WERI-Rb-1 (cell line): ENCODE measurements at regions not wholly inside any gene's neighbourhood (a gene's known extent, or its start where the extent isn't known, plus 50 kb on each side); places are given as distances from the start of the nearest gene placed in this dataset.

ENCODE experiments used
- DNase-seq: peaks from one replicate; pipeline ENCODE4 v3.0.0-alpha.2; 2020
- H3K27ac ChIP-seq: fragments of 250-450 bp; sonication (Bioruptor Pico); 2 replicates; pipeline ENCODE4 v1.5.1; 2020; ENCODE audit warnings: mild to moderate bottlenecking, moderate library complexity
- H3K27me3 ChIP-seq: fragments of 250-450 bp; sonication (Bioruptor Pico); 2 replicates; pipeline ENCODE4 v1.5.1; 2021; ENCODE audit warnings: mild to moderate bottlenecking, low read depth, moderate library complexity; ENCODE audit not compliant: insufficient read depth, severe bottlenecking
- H3K36me3 ChIP-seq: fragments of 250-450 bp; sonication (Bioruptor Pico); 2 replicates; pipeline ENCODE4 v1.5.1; 2020; ENCODE audit warnings: mild to moderate bottlenecking, moderate library complexity
- H3K4me3 ChIP-seq: 2 replicates; pipeline ENCODE4 v1.5.1; 2011; ENCODE audit warnings: low read depth, mild to moderate bottlenecking, control low read depth, low read length
- H3K9me3 ChIP-seq: fragments of 250-450 bp; sonication (Bioruptor Pico); 2 replicates; pipeline ENCODE4 v1.5.1; 2021; ENCODE audit warnings: mild to moderate bottlenecking, moderate library complexity; ENCODE audit not compliant: severe bottlenecking
- TF ChIP-seq, protein P1 (sequence below): IDR thresholded peaks from 2 replicates; pipeline ENCODE4 v1.5.1; 2011; ENCODE audit warnings: low read depth, mild to moderate bottlenecking, control low read depth, inconsistent platforms, low read length

DNA sequence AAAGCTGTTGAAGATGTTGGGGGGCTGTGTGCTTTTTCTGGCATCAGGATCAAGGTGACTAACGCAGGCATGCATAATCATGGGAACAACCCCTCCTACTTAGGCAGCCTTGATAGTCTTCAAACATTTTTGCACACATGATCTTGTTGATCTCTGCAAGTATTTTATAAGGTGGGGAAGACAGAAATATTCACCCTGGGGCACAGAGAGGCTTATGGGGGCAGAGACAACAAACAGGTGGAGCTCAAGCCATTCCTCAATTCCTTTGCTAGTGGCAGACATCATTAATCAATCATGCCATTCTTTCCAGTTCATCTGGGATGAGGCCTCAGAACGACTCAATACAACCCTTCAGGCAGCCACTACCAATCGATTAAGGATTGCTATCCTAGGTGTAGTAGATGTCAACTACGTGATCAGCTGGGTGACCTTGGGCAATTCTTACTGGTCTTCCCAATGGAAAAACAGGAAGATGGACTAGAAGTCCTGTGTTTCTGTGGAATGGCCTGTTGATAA is 110.3 kb upstream of the SMAD3 start:
- no peak for DNase-seq
- TF ChIP-seq, protein P1, sequence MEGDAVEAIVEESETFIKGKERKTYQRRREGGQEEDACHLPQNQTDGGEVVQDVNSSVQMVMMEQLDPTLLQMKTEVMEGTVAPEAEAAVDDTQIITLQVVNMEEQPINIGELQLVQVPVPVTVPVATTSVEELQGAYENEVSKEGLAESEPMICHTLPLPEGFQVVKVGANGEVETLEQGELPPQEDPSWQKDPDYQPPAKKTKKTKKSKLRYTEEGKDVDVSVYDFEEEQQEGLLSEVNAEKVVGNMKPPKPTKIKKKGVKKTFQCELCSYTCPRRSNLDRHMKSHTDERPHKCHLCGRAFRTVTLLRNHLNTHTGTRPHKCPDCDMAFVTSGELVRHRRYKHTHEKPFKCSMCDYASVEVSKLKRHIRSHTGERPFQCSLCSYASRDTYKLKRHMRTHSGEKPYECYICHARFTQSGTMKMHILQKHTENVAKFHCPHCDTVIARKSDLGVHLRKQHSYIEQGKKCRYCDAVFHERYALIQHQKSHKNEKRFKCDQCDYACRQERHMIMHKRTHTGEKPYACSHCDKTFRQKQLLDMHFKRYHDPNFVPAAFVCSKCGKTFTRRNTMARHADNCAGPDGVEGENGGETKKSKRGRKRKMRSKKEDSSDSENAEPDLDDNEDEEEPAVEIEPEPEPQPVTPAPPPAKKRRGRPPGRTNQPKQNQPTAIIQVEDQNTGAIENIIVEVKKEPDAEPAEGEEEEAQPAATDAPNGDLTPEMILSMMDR = no peak
- no peaks in the 10 kb centered on the region for H3K36me3 ChIP-seq
- no peaks in the 10 kb centered on the region for H3K27me3 ChIP-seq
- H3K27ac ChIP-seq = no peak overlapping the region
- no peaks in the 10 kb centered on the region for H3K9me3 ChIP-seq
- no peak overlapping the region for H3K4me3 ChIP-seq

DNA sequence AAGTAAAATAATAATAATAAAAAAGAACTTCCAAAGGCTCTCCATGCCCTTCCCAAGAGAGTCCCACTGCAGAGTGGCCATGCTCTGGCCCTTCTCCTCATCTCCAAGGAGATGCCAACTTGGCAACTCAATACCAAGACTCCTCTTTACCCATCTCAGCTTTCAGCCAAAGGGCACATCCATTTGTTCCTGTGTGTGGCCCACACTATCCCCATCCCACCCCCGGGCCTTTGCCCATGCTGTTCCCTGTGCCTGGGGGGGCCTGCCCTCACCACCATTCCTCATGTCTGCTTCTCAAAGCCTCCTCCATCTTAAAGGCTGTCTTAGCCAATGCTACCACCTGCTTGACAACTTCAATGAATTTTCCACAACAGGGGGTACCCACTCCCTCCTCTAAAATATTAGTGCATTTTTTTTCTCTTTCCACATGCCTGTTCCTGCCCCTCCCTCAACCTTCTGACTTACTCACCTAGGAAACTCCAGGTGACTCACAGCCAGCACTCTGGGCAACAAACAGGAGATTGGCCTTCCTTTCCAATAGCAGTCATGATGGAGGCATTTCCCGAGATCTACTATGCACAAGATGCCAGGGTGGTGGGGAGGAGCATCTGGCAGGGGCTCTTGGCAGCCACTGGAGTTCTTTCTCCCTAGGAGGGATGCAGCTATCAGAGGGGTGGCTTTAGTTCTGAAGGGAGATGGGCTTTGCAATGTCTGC is 109.4 kb upstream of the SMAD3 start:
- Histone ChIP-seq H3K27me3 (no peaks in the 10 kb centered on the region), H3K36me3 (no peaks in the 10 kb centered on the region), H3K27ac (no peak overlapping the region), H3K9me3 (no peaks in the 10 kb centered on the region), H3K4me3 (no peak overlapping the region)
- DNase-seq = no peak
- TF ChIP-seq, protein P1 = no peak

DNA sequence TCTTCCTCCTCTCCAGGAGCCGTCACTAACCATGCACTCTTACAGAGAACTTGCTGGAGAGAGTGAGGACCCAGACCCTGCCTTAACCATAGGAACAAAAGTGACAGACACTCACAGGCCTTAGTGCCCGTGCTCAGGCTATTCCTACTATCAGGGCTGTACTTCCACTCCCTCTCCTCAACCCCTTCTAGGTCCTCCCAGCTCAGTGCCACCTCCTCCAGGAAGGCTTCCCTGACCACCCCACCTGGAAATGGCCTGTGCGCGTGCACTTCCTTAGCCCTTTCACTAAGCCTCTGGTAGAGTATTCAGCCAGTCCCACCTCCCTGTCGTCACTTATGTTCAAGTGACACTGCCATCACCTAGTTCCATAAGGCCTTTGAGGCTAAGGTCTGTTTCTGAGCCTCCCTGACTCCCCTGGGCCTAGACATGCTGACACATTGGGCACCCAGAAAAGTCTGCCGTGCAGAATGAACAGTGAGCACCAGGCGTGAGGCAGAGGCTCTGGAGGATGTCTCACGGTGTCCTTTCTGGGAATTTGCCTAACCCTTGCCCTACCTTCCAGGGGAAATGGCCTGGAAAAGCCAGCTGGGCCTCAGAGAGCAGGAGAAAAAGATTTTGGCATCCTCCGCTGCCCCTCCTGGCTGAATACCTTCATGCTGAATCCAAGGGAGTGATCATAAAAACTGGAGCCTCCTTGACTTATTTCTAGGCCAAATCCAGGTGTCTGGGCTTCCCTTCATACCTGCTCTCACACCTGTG is 108.6 kb upstream of the SMAD3 start:
- TF ChIP-seq, protein P1 = no peak
- Histone ChIP-seq H3K36me3 (no peaks in the 10 kb centered on the region), H3K4me3 (no peak overlapping the region), H3K27me3 (no peaks in the 10 kb centered on the region), H3K27ac (no peak overlapping the region), H3K9me3 (no peaks in the 10 kb centered on the region)
- DNase-seq = no peak

DNA sequence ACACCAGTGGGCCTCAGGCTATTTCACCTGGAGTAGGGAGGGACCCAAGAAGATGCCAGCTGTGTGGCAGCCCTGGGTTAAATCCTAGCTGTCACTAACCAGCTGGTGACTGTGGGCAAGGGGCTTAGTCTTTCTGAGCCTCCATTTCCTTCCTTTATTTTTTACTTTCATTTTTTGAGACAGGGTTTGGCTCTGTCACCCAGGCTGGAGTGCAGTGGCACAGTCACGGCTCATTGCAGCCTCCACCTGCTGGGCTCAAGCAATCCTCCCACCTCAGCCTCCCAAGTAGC is 108.0 kb upstream of the SMAD3 start:
- H3K27me3 ChIP-seq = no peaks in the 10 kb centered on the region
- no peaks in the 10 kb centered on the region for H3K36me3 ChIP-seq
- DNase-seq = no peak
- no peak overlapping the region for H3K27ac ChIP-seq
- H3K4me3 ChIP-seq = no peak overlapping the region
- TF ChIP-seq, protein P1 = no peak
- no peaks in the 10 kb centered on the region for H3K9me3 ChIP-seq

DNA sequence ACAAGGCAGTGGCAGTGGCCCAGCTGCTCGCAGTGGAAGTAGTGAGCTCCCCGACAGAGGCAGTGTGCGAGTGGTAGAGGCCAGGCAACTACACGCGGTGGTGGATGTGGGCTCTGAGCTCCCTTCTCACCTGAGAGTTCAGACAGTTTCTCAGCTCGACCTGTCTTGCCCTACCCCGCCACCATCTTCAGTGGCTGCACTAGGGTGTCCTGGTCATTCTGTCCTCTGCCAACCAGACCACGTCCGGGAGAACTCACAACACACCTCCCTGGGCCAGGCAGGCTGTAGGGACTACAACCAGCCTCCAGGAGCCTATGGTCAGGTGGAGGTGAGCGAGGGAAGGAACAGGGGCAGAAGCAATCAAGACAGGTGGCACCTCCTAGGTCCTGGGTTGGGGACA is 106.3 kb upstream of the SMAD3 start:
- Histone ChIP-seq H3K36me3 (no peaks in the 10 kb centered on the region), H3K9me3 (no peaks in the 10 kb centered on the region), H3K4me3 (no peak overlapping the region), H3K27me3 (no peaks in the 10 kb centered on the region), H3K27ac (no peak overlapping the region)
- no peak for DNase-seq
- TF ChIP-seq, protein P1 = no peak
